Erythroblast (primary cell): ENCODE measurements at regions not wholly inside any gene's neighbourhood (a gene's known extent, or its start where the extent isn't known, plus 50 kb on each side); places are given as distances from the start of the nearest gene placed in this dataset.

ENCODE experiments used
- GATA1 ChIP-seq: IDR thresholded peaks from 2 replicates; pipeline ENCODE4 v1.6.1; 2011; ENCODE audit warnings: low read depth, mild to moderate bottlenecking, control low read depth, low read length, moderate library complexity
- POLR2A ChIP-seq: IDR thresholded peaks from 2 replicates; pipeline ENCODE4 v1.6.1; 2011; ENCODE audit warnings: mild to moderate bottlenecking, low read length

- TF ChIP-seq POLR2A (no peak), GATA1 (no peak)
Observed at GRCh38 chr3:69602112-69602511, 137.2 kb upstream of the MITF start.
